Erythroblast (primary cell): ENCODE measurements at regions not wholly inside any gene's neighbourhood (a gene's known extent, or its start where the extent isn't known, plus 50 kb on each side); places are given as distances from the start of the nearest gene placed in this dataset.

Source experiments
- GATA1 ChIP-seq: IDR thresholded peaks from 2 replicates; pipeline ENCODE4 v1.6.1; 2011; ENCODE audit warnings: low read depth, mild to moderate bottlenecking, control low read depth, low read length, moderate library complexity
- POLR2A ChIP-seq: IDR thresholded peaks from 2 replicates; pipeline ENCODE4 v1.6.1; 2011; ENCODE audit warnings: mild to moderate bottlenecking, low read length

DNA sequence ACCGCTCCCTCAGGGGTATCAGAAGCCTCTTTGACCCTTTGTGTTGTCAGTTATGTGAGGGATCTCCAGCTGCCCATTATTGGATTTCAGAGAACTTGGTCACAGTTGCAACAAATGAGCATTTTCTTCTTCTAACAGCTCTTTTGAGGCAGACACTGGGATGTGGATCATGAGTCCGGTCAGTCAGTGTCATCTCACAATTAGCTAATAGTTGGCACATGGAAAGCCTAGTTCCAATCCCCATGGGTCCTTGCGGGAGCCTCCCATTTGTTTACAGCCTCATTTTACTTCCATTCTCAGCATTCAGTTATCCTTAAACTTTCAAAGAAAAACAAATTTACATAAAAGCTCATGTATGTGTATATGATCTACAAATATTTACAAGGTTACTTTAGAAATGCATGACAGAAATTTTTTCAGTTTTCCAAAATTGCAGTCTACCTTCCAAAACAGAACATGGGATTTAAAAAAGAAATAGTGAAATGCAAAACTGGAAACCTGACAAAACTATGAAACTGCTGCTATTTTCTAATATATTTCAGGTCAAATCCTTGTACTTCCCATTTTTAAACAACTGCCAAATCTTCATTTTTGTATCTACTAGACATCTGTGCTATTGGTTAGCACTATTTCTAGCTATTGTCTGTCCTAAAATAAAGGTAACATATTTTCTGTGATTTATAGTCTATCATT is 547.1 kb upstream of the ZEB2 start:
- TF ChIP-seq POLR2A (no peak), GATA1 (no peak)
